NT2/D1 (cell line): ENCODE measurements at regions not wholly inside any gene's neighbourhood (a gene's known extent, or its start where the extent isn't known, plus 50 kb on each side); places are given as distances from the start of the nearest gene placed in this dataset.

Source experiments
- DNase-seq: peaks from one replicate; pipeline ENCODE4 v3.0.0-alpha.2; 2011; ENCODE audit warnings: low read depth, low spot score
- H3K27me3 ChIP-seq: 2 replicates; pipeline ENCODE4 v1.6.0; 2011; ENCODE audit warnings: mild to moderate bottlenecking; ENCODE audit not compliant: insufficient read length, insufficient read depth
- H3K36me3 ChIP-seq: 2 replicates; pipeline ENCODE4 v1.6.1; 2011; ENCODE audit warnings: mild to moderate bottlenecking, low read length, mixed read lengths; ENCODE audit not compliant: insufficient read depth, insufficient read length
- H3K4me1 ChIP-seq: 2 replicates; pipeline ENCODE4 v1.5.1; 2011; ENCODE audit not compliant: insufficient read depth, insufficient read length
- H3K4me3 ChIP-seq: 2 replicates; pipeline ENCODE4 v1.5.1; 2011; ENCODE audit warnings: low read depth; ENCODE audit not compliant: insufficient read length
- H3K9ac ChIP-seq: 2 replicates; pipeline ENCODE4 v1.6.0; 2011; ENCODE audit warnings: low read depth; ENCODE audit not compliant: insufficient read length
- H3K9me3 ChIP-seq: 2 replicates; pipeline ENCODE4 v1.5.1; 2011; ENCODE audit warnings: mild to moderate bottlenecking, low read length; ENCODE audit not compliant: insufficient read depth
- SUZ12 ChIP-seq: IDR thresholded peaks from 2 replicates; pipeline ENCODE4 v1.6.1; 2011; ENCODE audit not compliant: insufficient read length, insufficient read depth; ENCODE audit errors: extremely low read depth
- YY1 ChIP-seq: IDR thresholded peaks from 2 replicates; pipeline ENCODE4 v1.6.1; 2011; ENCODE audit not compliant: insufficient read length, insufficient read depth
- ZNF274 ChIP-seq: IDR thresholded peaks from 2 replicates; pipeline ENCODE4 v1.6.1; 2011; ENCODE audit warnings: mild to moderate bottlenecking, low read depth, low read length

- Histone ChIP-seq H3K4me1 (no peaks in the 10 kb centered on the region), H3K9me3 (no peaks in the 10 kb centered on the region), H3K27me3 (peaks cover 5% of the 10 kb centered on the region), H3K36me3 (no peaks in the 10 kb centered on the region), H3K9ac (no peak overlapping the region), H3K4me3 (no peak overlapping the region)
- TF ChIP-seq YY1, result no peak
- no peak for TF ChIP-seq SUZ12
- TF ChIP-seq ZNF274, result no peak
- DNase-seq, result no peak
Observed at GRCh38 chr10:71143610-71144009, 68.8 kb upstream of the UNC5B start.

- no peaks in the 10 kb centered on the region for H3K36me3 ChIP-seq
- H3K27me3 ChIP-seq, result peaks cover 5% of the 10 kb centered on the region
- H3K4me1 ChIP-seq, result no peaks in the 10 kb centered on the region
- TF ChIP-seq ZNF274 (no peak), YY1 (no peak), SUZ12 (no peak)
- H3K9ac ChIP-seq, result no peak overlapping the region
- no peaks in the 10 kb centered on the region for H3K9me3 ChIP-seq
- no peak overlapping the region for H3K4me3 ChIP-seq
- DNase-seq, result no peak
Observed at GRCh38 chr10:71144824-71145223, 67.5 kb upstream of the UNC5B start.

GRCh38 chr10:71145352-71145945 is 66.9 kb upstream of the UNC5B start:
- TF ChIP-seq ZNF274 (no peak), SUZ12 (no peak), YY1 (no peak)
- no peaks in the 10 kb centered on the region for H3K36me3 ChIP-seq
- H3K4me3 ChIP-seq, result no peak overlapping the region
- H3K9me3 ChIP-seq, result no peaks in the 10 kb centered on the region
- no peak for DNase-seq
- H3K27me3 ChIP-seq, result peaks cover 5% of the 10 kb centered on the region
- H3K9ac ChIP-seq, result no peak overlapping the region
- H3K4me1 ChIP-seq, result no peaks in the 10 kb centered on the region

- no peaks in the 10 kb centered on the region for H3K9me3 ChIP-seq
Observed at GRCh38 chr10:71150796-71151195, 61.6 kb upstream of the UNC5B start.

GRCh38 chr10:71152043-71152442 is 60.3 kb upstream of the UNC5B start:
- DNase-seq, result no peak
- Histone ChIP-seq H3K36me3 (no peaks in the 10 kb centered on the region), H3K4me1 (no peaks in the 10 kb centered on the region), H3K4me3 (no peak overlapping the region), H3K27me3 (peaks cover 2% of the 10 kb centered on the region), H3K9ac (no peak overlapping the region), H3K9me3 (no peaks in the 10 kb centered on the region)
- TF ChIP-seq YY1 (no peak), ZNF274 (no peak), SUZ12 (no peak)

More at GRCh38 chr10:71150796-71151195, 61.6 kb upstream of the UNC5B start:
- Histone ChIP-seq H3K9ac (no peak overlapping the region), H3K4me3 (no peak overlapping the region), H3K36me3 (no peaks in the 10 kb centered on the region), H3K4me1 (no peaks in the 10 kb centered on the region), H3K27me3 (peaks cover 2% of the 10 kb centered on the region)
- TF ChIP-seq YY1 (no peak), ZNF274 (no peak), SUZ12 (no peak)
- no peak for DNase-seq

DNA sequence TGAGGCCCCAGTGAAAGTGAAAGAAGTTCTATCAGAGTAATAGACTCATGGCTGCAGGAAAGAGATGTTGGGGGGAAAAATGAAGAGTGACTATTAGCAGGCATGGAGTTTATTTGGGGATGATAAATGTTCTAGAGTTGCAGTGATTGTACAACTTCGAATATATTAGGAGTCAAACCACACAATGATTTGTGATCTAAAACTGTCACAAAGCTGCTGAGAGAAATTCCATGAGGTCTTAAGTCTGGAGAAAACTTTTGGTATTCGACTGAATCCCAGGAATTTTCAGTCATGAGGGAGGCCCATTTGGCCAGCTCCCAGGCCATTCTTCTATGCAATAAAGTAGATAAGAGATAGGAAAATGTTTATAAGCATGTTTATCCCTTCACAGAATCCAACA is 55.9 kb upstream of the UNC5B start:
- Histone ChIP-seq H3K4me1 (no peaks in the 10 kb centered on the region), H3K27me3 (no peaks in the 10 kb centered on the region), H3K36me3 (no peaks in the 10 kb centered on the region), H3K9me3 (no peaks in the 10 kb centered on the region), H3K4me3 (no peak overlapping the region), H3K9ac (no peak overlapping the region)
- no peak for DNase-seq
- TF ChIP-seq YY1, result no peak
- TF ChIP-seq SUZ12, result no peak
- no peak for TF ChIP-seq ZNF274

- TF ChIP-seq ZNF274 (no peak), SUZ12 (no peak)
- DNase-seq, result no peak
- Histone ChIP-seq H3K9ac (no peak overlapping the region), H3K27me3 (no peaks in the 10 kb centered on the region), H3K4me1 (no peaks in the 10 kb centered on the region), H3K9me3 (no peaks in the 10 kb centered on the region), H3K36me3 (no peaks in the 10 kb centered on the region), H3K4me3 (no peak overlapping the region)
Observed at GRCh38 chr10:71157435-71157834, 54.9 kb upstream of the UNC5B start.

DNA sequence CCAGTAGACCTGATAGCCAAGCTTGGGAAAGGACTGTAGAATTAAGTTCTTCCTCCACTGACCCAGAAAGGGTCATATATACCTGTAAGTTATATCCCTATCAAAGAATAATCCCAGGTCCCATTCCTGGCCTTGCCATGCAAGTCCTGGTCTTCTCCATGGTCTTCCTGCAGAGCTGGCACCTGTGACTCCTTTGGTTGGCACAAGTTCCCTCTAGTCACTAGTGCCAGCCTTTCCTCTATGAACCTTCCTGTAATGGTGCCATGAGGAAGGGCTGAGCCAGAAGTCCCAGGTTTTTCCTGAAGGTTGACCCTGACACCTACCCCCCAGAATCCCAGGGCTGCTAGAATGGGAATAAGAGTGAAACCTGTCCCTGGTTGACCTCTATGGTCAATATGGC is 54.1 kb upstream of the UNC5B start:
- Histone ChIP-seq H3K36me3 (no peaks in the 10 kb centered on the region), H3K27me3 (no peaks in the 10 kb centered on the region), H3K9me3 (no peaks in the 10 kb centered on the region), H3K4me1 (no peaks in the 10 kb centered on the region), H3K4me3 (no peak overlapping the region), H3K9ac (no peak overlapping the region)
- TF ChIP-seq YY1, result no peak
- no peak for TF ChIP-seq SUZ12
- TF ChIP-seq ZNF274, result no peak
- no peak for DNase-seq
